ENCODE measurements at regions not wholly inside any gene's neighbourhood (a gene's known extent, or its start where the extent isn't known, plus 50 kb on each side); places are given as distances from the start of the nearest gene placed in this dataset.

DNA sequence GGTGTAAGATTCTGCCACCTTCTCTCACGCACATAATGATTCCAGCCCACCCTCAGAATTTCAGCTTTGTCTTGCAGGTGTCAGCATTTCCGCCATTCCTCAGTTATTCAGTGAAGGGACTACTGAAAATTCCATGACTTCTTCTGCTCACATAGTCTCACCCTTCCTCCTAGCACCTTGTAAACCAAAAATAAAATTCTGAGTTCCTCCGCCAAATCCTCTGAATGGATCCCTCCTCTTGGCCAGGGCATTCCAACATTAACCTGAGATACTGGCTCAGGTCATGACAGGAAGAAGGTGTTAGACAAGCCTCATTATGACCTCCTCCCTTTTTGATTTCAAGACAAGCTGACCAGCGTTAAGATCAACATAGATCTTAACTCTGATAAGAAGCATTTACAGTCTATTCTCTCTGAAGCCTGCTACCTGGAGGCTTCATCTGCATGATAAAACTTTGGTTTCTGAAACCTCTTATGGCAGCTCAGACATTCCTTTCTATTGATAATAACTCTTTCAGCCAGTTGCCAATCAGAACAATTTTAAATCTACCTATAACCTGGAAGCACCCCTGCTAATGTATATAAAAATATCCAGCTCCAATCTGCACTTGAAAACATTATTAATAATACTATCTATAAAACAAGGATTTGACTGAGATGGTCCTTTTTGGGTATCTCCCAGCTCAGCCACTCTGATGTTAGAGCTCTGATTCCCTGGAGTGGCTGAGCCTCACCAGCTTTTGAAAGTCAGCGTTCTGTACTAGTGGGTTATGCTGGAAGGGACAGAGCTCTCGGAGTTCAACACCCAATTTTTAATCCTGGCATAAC, 136.4 kb upstream of the APCDD1 start:
- TF ChIP-seq, protein P1, sequence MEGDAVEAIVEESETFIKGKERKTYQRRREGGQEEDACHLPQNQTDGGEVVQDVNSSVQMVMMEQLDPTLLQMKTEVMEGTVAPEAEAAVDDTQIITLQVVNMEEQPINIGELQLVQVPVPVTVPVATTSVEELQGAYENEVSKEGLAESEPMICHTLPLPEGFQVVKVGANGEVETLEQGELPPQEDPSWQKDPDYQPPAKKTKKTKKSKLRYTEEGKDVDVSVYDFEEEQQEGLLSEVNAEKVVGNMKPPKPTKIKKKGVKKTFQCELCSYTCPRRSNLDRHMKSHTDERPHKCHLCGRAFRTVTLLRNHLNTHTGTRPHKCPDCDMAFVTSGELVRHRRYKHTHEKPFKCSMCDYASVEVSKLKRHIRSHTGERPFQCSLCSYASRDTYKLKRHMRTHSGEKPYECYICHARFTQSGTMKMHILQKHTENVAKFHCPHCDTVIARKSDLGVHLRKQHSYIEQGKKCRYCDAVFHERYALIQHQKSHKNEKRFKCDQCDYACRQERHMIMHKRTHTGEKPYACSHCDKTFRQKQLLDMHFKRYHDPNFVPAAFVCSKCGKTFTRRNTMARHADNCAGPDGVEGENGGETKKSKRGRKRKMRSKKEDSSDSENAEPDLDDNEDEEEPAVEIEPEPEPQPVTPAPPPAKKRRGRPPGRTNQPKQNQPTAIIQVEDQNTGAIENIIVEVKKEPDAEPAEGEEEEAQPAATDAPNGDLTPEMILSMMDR (IDR thresholded peaks at IDR 0.05), result no peak
- TF ChIP-seq POLR2A (IDR thresholded peaks at IDR 0.05), result no peak
- TF ChIP-seq POLR2AphosphoS5 (IDR thresholded peaks at IDR 0.05), result no peak

Data from prostate gland (tissue), 2 donors.